GM18505 (cell line): ENCODE measurements at regions not wholly inside any gene's neighbourhood (a gene's known extent, or its start where the extent isn't known, plus 50 kb on each side); places are given as distances from the start of the nearest gene placed in this dataset.

Experiments used
- ATAC-seq: cut with Tn5 transposase; IDR thresholded peaks from one replicate; pipeline ENCODE4 v1.9.1; 2021; ENCODE audit not compliant: unreplicated experiment
- POLR2A ChIP-seq: IDR thresholded peaks from 4 replicates; pipeline ENCODE4 v1.6.1; 2011; ENCODE audit warnings: borderline replicate concordance; ENCODE audit not compliant: insufficient read depth, insufficient read length; ENCODE audit errors: extremely low read depth

DNA sequence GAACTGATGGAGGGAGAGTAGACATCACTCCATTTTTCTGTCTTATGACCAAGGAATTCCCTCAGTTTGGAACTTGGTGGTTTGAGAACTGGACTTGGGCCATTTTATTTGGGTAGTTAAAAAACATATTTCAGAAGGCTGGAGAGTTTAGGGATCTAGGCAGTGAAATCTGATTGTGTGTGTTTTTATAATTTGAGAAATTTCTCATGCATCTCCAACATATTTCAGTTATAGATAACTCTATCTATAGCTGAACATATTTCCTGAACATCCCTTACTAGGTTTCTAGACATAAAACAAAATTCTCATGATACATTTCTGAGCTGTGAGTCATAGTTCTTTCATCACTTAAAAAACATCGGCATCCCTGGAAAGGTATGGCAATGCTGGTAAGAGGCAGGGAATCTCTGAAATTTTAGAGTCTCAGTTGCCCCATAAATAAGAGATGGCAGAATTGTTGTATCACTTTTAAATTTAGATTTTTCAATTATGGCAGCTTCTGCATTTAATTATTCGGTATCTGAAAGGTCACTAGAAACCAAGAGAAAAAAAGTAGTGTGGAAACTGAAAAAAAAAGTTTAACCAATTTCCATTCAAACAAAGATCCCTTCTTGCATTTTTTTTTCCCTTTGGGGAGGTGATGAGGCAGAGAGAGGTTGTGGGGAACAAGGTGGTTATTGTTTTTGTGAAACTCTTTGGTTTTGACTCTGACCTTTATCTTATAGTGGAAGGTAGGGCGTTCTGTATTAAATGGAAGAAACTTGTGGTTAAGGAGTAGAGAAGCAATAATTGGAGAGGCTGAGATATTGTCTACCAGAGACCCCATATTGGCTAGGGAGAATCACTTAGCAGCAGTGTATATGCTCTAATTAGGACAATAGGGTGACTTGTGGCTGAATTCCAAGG, 102.9 kb downstream of the FASLG start:
- ATAC-seq = no peak
- TF ChIP-seq POLR2A = no peak

DNA sequence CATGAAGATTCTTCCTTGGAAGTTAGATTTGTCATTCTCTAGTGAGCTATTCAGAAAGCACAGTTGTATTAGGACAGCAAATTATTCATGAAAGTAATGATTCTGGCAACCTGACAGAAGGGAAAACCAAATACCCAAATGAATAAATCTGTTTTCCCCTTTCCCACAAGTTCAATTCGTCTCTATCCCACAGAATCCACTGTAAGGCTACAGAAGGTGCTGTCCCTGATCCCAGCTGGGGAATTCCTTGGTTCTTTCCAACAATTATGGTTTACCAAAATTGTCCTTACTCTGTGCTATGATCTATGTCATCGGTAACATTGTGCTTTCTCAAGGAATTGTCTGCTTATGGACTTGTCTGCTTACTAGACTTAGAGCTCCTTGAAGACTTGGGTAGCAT, 104.2 kb downstream of the FASLG start:
- ATAC-seq = no peak
- no peak for TF ChIP-seq POLR2A

DNA sequence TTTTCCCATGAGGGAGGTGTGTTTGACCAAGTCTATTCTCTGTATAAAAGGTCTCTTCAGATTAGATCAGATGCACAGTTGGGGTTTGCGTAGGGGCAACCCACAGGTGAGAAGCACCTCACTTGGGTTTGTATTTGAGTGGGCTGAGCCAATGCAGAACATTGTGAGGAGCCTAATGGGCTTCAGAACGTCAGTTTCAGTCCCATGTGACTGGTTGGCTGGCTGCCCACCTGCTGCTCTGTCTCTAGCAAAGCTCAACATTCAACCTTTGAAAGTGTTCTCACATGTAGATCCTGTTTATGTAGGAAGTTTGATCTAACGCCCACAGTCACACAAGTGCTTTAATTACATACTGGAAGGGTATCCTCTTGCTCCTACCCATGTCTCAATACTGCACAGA, 105.5 kb downstream of the FASLG start:
- ATAC-seq = no peak

DNA sequence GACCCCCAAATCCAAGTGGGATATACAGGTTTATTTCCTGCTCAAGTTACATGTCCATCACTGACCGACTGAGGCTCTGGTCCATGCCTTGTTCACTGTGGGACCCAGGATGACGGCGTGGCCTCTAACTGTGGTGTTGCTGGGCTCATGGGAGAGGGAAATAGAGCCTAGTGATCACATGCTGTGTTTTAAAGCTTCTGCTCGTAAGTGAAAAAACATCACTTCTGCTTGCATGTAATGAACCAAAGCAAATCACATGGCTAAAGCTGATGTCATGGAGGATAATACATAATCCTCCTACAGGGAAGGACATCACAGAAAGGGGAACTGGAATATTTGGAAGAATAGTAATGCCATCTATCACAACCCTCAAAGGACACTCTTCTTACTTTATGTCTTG, 107.6 kb downstream of the FASLG start:
- ATAC-seq = no peak
- TF ChIP-seq POLR2A = no peak

More for the DNA sequence above, 105.5 kb downstream of the FASLG start:
- no peak for TF ChIP-seq POLR2A

DNA sequence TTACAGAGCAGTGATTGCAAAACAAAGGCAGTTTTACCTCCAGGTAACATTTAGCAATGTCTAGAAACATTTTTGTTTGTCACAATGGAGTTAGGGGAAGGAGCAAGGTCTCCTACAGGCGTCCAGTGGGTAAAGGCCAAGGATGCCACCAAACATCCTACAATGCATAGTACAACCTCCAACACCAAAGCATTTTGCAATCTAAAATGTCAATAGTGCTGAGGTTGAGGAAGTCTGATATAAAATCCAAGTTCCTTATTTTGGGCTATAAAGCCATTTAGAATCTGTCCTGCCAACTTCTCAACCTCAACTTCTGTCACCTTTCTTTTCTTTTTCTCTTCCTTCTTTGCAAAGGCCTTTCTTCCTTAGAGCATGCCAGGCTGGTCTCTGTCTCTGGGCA, 111.2 kb downstream of the FASLG start:
- no peak for TF ChIP-seq POLR2A

DNA sequence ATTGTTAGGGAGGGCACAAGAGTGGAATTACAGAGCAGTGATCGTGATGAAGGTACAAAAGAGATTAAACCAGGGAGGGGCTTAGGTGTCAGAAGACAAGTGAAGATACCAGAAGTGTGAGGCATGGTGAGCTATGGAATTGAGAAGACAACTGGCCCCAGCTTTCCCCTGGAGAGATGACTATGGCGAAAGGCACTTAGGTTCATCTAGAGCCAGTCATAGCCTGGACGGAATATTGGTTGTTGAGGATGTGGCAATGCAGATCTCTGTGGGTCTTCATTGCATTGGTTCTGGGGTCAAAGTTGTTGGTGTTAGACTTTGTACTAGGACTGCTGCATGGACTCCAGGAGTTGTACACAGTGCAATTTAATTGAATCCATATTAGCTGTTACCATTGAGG, 115.7 kb downstream of the FASLG start:
- no peak for TF ChIP-seq POLR2A
- ATAC-seq = no peak

More for the DNA sequence above, 111.2 kb downstream of the FASLG start:
- no peak for ATAC-seq

DNA sequence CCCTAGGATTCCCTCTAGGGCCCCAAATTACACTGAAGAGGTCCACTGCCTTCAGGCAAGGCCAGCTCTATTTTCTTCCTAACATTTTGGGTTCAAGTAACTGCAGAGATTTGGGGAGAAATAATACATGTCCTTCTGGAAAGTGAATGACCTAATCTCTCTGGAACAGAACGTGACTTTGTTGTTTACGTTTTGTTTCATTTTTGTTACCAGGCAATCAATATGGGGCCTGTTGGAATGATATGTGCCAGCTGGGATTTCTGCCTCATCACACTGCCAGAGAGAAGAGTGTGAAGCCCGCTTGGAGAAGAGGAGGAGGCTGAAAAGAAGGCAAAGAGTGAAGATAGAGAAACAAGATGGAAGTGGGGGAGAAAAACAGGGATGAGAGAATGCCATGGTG, 116.7 kb downstream of the FASLG start:
- ATAC-seq = no peak
- no peak for TF ChIP-seq POLR2A

DNA sequence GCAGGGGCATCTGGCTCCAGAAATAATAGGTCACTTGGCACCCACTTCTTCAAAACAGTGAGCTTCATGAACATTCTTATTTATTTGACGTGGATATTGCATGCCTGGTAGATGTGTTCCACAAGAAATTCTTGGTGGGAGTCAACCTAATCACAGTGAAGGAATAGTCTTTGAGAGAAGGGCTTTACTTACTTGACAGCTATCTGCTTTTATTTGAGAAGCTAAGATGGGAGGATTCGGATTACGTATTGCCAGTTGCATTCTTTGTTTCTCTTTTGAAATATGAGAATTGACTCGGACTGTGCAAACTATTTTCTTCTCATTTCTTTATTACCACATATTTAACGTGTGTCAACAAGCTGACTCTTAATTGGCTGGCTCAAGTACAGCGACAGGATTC, 117.2 kb downstream of the FASLG start:
- no peak for ATAC-seq
- TF ChIP-seq POLR2A = no peak

DNA sequence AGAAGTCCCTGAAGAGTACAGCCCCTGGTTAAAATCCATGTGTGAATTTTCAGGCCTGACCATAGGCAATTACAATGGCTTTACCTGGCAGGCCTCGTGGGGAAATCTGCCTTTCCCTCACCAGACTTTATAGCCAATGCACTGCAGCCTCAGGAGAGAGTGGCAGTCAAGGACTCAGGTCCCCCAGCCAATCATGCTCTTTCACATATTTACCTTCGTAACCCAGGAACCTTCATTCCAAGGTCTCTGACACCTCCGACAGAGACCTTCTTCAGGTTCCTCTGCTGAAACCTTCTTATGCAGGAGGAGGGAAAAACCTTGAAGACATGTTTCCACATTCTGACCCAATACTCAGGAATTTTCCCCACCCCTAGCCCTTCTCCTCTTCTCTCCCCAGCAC, 118.9 kb downstream of the FASLG start:
- TF ChIP-seq POLR2A = no peak
- ATAC-seq = no peak

DNA sequence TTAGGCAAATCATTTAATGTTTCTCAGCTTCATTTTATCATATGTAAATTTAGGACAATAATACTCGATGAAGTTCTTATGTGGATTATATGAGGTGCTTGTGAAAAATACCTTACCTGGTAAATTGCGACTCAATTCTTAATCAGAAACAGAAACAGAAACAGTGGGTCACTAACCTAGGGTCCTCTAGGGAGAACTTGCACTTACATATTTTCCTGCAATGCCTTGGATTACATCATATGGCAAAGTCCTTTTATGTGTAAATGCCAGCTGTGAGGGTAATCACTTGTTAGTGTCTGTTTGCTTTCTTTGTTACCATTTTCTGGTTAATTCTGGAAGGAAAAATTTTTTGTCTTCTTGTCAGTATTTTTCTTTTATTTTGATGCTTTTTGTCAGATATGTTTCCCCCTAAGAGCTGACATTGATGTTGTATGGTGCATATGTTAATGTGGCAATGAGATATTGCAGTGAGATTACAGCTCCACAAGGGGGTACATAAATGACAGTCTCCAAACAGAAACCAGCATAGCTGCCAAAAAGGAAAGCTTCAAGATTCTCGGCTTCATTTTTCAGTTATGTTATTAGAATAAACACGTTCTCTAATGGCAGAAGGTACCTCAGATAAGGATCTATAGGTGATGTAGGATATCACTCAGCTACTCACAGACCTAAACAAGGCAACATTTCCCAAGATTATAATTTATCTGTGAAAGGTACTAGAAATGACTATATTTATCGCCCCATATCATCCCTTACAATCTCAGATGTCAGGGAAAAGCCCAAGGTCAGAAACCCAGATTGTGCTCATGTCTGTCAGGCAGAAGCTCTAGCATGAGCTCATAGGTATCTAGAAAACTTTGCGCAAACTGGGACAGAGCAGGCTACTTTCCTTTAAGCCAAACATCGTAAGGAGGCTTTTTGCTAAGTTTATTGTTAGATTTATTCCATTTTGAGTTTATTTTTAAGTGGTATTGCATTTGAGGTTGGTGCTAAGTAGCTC, 119.9 kb downstream of the FASLG start:
- ATAC-seq = peak; percentile 59
- TF ChIP-seq POLR2A = no peak

DNA sequence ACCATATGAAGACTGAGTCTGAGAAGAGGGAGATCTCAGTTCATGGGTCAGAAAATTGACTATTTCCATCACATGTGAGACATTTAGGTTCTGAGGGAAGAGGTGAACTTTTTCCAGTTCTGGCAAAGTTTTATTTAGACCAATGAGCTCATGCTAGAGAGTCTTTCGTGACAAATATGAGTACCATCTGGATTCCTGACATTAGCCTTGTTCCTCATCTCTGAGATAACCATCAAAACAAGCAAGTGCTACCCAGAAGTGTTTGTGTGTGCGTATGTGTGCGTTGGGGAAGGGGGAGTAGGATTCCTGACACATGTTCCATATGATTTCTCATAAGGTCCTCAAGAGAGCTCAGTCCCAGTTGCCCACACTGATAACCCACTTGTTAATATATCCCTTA, 120.6 kb downstream of the FASLG start:
- no peak for TF ChIP-seq POLR2A
- no peak for ATAC-seq

DNA sequence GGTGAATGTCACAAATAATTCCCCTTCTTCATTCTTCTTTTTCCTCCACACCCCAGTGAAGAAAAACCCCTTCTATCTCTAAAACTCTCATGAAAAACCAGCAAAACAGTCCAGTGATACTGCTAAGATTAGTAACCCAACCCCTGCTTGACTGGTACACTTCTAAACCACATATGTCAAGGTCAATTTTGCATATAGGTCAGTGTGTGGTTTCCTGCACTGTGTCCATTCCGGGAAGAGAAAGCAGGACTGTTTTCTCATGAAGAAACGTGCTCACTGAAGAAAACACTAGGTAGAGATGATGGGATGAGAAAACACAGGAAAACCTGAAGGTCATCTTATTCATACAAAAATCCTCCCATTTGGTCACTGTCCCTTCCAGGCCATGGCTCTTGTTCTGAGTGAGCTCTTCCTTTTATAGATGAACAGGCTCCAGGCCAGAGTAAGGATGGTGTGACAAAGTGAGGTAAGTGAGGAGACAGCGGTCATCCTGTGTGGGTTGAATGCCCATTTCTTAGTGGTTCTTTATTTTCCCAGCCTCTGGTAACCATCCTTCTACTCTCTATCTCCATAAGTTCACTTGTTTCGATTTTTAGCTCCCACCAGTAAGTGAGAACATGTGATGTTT, 122.7 kb downstream of the FASLG start:
- ATAC-seq = peak; percentile 50
- no peak for TF ChIP-seq POLR2A

DNA sequence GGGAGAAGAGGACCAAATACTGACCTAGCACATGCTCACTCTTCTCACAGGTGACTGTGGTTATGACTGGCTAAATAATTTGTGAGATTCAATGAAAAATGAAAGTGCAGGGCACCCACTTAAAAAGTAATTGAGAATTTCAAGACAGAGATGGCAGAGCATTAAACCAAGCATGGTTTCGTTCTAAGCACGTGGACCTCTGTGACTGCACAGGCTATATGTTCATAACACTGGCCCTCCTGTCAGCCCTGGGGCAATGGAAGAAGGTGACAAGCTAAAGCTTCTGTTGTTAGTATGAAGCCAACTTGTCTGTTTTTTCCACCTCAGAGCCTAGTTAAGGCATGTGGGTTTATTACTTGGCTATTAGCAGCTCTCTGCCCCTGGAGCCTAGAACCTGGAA, 130.9 kb downstream of the FASLG start:
- no peak for TF ChIP-seq POLR2A
- ATAC-seq = no peak
